Astrocyte of the cerebellum (primary cell): ENCODE measurements at regions not wholly inside any gene's neighbourhood (a gene's known extent, or its start where the extent isn't known, plus 50 kb on each side); places are given as distances from the start of the nearest gene placed in this dataset.

Experiments
- DNase-seq: peaks from one replicate; pipeline ENCODE4 v3.0.0-alpha.2; 2011; ENCODE audit warnings: low read depth
- H3K4me3 ChIP-seq: 2 replicates; pipeline ENCODE4 v1.5.1; 2011; ENCODE audit warnings: mild to moderate bottlenecking, low read depth, low read length, moderate library complexity
- in situ Hi-C: cut with HindIII; loops from 2 replicates; pipeline ENCODE4 v1.10.0; 2017; ENCODE audit warnings: low sequenced_read_pairs
- TF ChIP-seq, protein P1 (sequence below): IDR thresholded peaks from 2 replicates; pipeline ENCODE4 v1.5.1; 2012; ENCODE audit warnings: low read length, low read depth, moderate library complexity, mild to moderate bottlenecking; ENCODE audit errors: missing control alignments

DNA sequence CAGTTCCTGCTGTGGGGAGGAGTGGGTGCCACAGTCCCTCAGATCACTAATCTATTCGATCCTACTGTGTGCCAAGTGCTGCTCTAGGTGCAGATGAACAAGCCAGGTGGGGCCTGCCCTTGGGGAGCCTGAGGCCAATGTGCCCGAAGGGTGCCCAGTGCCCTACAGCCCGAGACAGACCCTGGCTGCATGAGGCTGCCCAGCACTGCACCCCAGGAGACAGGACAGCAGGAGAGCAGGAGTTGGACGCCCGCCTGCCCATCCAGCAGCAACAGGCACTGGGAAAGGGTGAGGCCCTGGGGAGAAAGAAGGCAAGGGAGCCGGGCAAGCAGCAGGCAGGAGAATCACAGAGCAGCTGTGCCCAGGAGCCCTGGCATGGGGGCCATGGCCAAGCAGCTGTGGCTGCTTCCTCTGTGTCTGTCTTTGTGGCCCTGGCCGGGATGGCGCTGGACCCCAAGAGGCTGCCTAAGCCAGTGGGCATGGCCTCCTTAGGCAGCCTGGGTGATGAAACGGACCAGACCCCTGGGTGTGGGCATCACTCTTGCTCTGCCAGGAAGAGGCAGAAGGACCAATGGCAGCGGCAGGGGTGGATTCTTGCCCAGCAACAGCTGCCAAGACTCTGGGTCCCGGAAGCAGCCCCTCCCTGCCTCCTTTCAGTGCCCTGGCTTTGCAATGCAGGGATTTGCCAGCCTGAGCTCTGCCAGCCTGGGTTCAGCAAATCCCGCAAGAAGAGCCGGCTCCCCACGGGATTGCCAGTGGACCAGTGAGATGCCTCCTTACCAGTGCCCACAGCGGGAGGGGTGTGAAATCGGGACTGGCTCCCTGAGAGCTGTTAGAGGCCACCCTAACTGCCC lies 179.6 kb upstream of the TNRC6C start:
- in situ Hi-C loops: no loop called here
- no peak for DNase-seq
- TF ChIP-seq, protein P1, sequence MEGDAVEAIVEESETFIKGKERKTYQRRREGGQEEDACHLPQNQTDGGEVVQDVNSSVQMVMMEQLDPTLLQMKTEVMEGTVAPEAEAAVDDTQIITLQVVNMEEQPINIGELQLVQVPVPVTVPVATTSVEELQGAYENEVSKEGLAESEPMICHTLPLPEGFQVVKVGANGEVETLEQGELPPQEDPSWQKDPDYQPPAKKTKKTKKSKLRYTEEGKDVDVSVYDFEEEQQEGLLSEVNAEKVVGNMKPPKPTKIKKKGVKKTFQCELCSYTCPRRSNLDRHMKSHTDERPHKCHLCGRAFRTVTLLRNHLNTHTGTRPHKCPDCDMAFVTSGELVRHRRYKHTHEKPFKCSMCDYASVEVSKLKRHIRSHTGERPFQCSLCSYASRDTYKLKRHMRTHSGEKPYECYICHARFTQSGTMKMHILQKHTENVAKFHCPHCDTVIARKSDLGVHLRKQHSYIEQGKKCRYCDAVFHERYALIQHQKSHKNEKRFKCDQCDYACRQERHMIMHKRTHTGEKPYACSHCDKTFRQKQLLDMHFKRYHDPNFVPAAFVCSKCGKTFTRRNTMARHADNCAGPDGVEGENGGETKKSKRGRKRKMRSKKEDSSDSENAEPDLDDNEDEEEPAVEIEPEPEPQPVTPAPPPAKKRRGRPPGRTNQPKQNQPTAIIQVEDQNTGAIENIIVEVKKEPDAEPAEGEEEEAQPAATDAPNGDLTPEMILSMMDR: no peak
- H3K4me3 ChIP-seq: no peak overlapping the region

DNA sequence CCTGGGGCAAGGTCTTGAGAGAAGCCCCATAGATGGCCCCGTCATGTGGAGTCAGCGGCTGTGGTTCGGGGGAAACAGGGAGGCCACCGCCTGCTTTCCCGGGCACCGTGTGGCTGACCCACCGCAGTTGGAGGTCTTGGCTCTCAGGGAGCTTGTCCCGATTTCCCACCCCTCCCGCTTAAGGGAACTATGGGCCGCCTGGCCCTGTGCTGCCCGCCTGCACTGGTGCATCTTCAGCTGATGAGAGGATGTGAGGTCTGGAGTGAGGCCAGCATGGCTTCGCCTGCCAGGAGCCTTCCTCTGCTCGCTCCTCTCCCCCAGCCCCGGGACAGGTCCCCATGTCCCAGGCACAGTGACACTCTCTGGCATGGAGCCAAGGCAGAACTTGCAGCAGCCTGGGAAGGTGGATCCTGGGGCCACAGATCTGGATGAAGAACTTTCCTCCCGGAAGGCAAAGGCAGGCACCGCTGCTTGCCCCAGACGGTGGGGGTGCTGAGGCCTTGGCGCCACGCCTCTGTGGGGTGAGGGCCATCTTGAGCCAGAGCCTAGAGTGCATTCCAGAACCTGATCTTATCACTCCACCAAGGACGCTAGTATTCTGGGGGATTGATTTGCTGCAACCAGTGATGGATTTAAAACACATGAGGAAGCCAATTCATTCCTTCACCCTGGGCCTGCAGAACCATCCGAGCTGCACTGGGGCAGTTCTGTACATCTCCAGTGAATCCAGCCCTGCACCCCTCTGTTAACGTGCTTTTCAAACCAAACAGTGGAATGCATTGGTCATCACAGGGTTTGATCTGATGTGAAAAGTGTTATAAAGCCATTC lies 178.6 kb upstream of the TNRC6C start:
- TF ChIP-seq, protein P1: no peak
- no peak for DNase-seq
- in situ Hi-C loops: no loop called here
- no peak overlapping the region for H3K4me3 ChIP-seq

DNA sequence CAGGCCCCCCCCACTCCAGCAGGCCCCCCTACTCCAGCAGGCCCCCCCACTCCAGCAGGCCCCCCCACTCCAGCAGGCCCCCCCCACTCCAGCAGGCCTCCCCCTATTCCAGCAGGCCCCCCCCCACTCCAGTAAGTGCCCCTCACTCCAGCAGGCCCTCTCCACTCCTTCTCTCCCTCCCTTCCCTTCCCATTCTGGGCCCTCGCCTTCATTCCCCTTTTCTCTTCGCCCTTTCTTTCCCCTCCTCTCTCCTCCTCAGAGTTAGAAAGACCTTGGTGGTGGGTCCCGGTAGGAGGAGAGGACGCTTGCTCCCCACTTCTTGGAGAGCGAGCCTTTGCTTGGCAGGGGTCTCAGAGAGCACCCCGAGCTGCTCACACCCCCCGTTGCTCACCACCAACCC lies 177.0 kb upstream of the TNRC6C start:
- in situ Hi-C loops: no loop called here
- DNase-seq: no peak
- H3K4me3 ChIP-seq: no peak overlapping the region
- TF ChIP-seq, protein P1: no peak

DNA sequence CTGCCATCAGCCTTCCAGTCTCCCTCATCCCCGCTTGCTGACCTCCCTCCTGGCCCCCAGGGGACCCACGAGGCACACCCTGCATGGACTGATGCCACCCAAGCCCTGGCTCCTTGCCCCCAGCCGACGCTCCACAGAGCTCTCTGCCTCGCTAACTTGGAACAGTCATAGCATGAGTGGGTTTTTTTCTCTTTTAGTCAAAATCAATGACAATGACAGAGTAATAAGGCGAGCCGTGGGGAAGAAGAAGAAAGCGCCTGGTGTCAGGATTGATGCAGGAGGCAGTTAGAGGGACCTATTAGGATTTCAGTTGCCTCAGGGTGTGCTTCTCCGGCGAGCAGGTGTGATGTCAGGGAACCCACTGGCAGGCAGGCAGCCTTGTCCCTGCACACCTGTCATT lies 176.3 kb upstream of the TNRC6C start:
- DNase-seq: no peak
- in situ Hi-C loops: no loop called here
- TF ChIP-seq, protein P1: no peak
- H3K4me3 ChIP-seq: no peak overlapping the region

DNA sequence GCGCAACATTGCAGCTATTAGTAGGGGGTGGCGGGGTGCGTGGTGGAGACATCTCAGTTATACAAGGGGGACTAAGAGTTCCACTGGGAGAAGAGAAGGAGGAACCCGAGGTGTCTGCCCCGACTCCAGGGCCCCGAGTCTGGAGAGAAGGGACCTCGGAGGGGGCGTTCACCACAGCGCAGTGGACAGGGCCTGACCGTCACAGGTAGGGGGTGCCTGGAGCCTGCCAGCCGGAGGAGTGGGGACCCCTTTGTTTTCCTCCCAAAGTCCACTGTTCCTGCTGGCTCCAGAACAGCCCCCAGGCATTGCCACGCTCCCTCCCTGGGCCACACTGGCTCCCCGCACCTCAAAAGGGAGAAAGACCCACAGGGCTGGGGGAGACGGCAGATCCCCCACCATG lies 175.9 kb upstream of the TNRC6C start:
- no peak for DNase-seq
- TF ChIP-seq, protein P1: no peak
- in situ Hi-C loops: no loop called here
- no peak overlapping the region for H3K4me3 ChIP-seq

DNA sequence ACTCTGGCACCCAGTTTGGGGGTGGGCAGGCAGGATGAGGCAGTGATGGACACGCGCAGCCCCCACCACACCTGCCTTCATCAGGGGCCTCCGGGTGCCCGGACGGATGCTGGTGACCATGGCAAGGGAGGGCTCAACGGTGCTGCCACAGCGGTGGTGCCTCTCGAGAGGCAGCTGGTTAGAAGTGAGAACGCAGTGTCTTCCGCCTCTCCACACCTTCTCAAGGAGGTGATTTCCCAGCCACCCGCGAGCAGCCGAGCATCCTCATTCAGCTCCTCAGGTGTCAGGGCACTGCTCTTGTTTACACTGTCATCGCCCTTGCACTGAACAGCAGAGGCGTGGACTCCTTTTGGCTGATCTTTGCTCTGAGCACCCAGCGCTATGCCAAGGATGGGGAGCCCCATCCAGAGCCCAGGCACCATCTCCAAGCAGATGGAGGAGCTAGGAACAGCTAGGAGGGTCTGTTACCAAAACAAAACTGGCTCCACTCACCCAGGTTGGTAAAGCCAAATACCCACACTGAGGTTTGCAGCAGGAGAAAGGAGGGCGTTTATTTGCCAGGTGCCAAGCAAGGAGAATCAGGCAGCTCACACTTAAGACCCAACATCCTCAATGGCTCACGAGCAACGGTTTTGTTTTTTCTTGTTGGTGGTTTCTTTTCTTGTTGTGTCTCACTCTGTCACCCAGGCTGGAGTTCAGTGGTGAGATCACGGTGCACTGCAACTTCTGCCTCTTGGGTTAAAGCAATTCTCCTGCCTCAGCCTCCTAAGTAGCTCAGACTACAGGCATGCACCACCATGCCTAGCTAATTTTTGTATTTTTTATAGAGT lies 174.3 kb upstream of the TNRC6C start:
- no peak for DNase-seq
- H3K4me3 ChIP-seq: no peak overlapping the region
- in situ Hi-C loops: no loop called here
- TF ChIP-seq, protein P1: no peak
